ENCODE measurements at regions not wholly inside any gene's neighbourhood (a gene's known extent, or its start where the extent isn't known, plus 50 kb on each side); places are given as distances from the start of the nearest gene placed in this dataset.

- H3K4me3 Mint-ChIP-seq = no peak overlapping the region
- no peaks in the 10 kb centered on the region for H3K9me3 Mint-ChIP-seq
- POLR2A ChIA-PET = no interaction called here
- H3K27ac Mint-ChIP-seq = no peak overlapping the region
- DNase-seq = no peak
- H3K27me3 Mint-ChIP-seq = no peaks in the 10 kb centered on the region
- H3K36me3 Mint-ChIP-seq (ENCODE audit: low read depth) = no peaks in the 10 kb centered on the region
- CTCF ChIA-PET = no interaction called here
- H3K4me1 Mint-ChIP-seq = no peaks in the 10 kb centered on the region
These were observed 84.5 kb upstream of the TMEM108 start for GRCh38 chr3:132953683-132954082.

GRCh38 chr3:132927896-132928295 is 110.3 kb upstream of the TMEM108 start:
- H3K4me3 Mint-ChIP-seq = no peak overlapping the region
- no peak overlapping the region for H3K27ac Mint-ChIP-seq
- POLR2A ChIA-PET = no interaction called here
- H3K4me1 Mint-ChIP-seq = no peaks in the 10 kb centered on the region
- DNase-seq = no peak
- no peaks in the 10 kb centered on the region for H3K27me3 Mint-ChIP-seq
- no peaks in the 10 kb centered on the region for H3K36me3 Mint-ChIP-seq (ENCODE audit: low read depth)
- no peaks in the 10 kb centered on the region for H3K9me3 Mint-ChIP-seq
- CTCF ChIA-PET = no interaction called here

DNA sequence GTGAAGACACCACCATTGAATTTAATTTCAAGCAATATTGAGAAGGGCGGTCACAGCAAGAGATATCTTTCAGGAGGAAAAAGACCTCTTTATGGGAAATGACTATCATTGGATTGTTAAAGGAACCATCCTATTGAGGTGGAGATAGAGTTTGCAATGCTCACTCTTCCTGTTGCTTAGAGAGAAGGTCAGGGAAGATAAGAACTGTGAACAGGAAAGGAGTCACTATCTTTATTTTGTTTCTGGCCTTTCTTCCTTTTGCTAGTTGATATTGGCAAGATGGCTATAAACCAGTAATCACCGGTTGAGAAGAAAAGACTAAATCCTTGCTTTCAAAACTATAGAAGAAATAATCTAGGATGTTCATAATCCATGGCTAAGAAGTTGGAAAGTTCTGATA is 112.1 kb upstream of the TMEM108 start:
- no peaks in the 10 kb centered on the region for H3K9me3 Mint-ChIP-seq

GRCh38 chr3:132925256-132925930 is 112.8 kb upstream of the TMEM108 start:
- H3K9me3 Mint-ChIP-seq = no peaks in the 10 kb centered on the region
- DNase-seq = no peak
- no peak overlapping the region for H3K4me3 Mint-ChIP-seq
- ChIA-PET CTCF (no interaction called here), POLR2A (no interaction called here)
- no peaks in the 10 kb centered on the region for H3K27me3 Mint-ChIP-seq
- no peak overlapping the region for H3K27ac Mint-ChIP-seq
- H3K4me1 Mint-ChIP-seq = no peaks in the 10 kb centered on the region
- H3K36me3 Mint-ChIP-seq (ENCODE audit: low read depth) = no peaks in the 10 kb centered on the region

More for the DNA sequence above, 112.1 kb upstream of the TMEM108 start:
- Mint-ChIP-seq H3K27ac (no peak overlapping the region), H3K4me3 (no peak overlapping the region), H3K4me1 (no peaks in the 10 kb centered on the region), H3K36me3 (ENCODE audit: low read depth) (no peaks in the 10 kb centered on the region), H3K27me3 (no peaks in the 10 kb centered on the region)
- POLR2A ChIA-PET = no interaction called here
- no peak for DNase-seq
- CTCF ChIA-PET = no interaction called here

DNA sequence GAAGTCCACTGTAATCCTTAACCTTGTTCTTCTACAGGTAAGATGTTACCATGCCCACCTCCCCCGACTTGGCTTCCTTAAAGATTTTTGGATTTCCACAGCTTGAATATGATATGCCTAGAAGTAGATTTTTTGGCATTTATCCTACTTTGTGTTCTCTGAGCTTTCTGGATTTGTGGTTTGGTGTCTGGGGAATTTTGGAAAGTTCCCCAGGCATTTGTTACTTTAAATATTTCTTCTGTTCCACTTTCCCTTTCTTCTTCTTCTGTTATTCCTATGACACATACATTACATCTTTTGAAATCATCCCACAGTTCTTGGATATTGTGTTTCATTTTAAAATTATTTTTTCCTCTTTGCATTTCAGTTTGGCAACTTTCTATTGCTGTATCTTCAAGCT is 122.1 kb upstream of the TMEM108 start:
- ChIA-PET CTCF (no interaction called here), POLR2A (no interaction called here)
- DNase-seq = no peak
- H3K9me3 Mint-ChIP-seq = no peaks in the 10 kb centered on the region
- no peak overlapping the region for H3K4me3 Mint-ChIP-seq
- H3K4me1 Mint-ChIP-seq = no peaks in the 10 kb centered on the region
- H3K27ac Mint-ChIP-seq = no peak overlapping the region
- H3K27me3 Mint-ChIP-seq = no peaks in the 10 kb centered on the region
- no peaks in the 10 kb centered on the region for H3K36me3 Mint-ChIP-seq (ENCODE audit: low read depth)

DNA sequence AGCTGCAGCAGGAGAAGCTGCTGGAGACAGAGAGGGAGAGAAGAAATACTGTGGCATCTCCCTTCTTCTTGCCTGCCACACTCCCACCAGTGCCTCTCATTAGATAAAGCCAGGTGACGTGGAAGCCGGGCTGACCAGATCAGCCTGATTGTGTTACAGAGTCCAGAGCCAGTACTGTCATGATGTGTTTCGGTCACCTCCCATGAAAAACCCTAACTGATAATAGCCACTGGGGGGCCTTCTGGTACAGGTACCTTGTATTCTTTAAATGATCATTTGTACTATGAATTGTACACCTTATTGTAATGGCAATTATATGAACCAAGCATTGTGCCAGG is 125.8 kb upstream of the TMEM108 start:
- CTCF ChIA-PET = no interaction called here
- Mint-ChIP-seq H3K4me3 (no peak overlapping the region), H3K9me3 (no peaks in the 10 kb centered on the region), H3K27ac (no peak overlapping the region), H3K36me3 (ENCODE audit: low read depth) (no peaks in the 10 kb centered on the region), H3K27me3 (no peaks in the 10 kb centered on the region), H3K4me1 (no peaks in the 10 kb centered on the region)
- DNase-seq = no peak
- POLR2A ChIA-PET = no interaction called here

- Mint-ChIP-seq H3K9me3 (no peaks in the 10 kb centered on the region), H3K27ac (no peak overlapping the region), H3K36me3 (ENCODE audit: low read depth) (no peaks in the 10 kb centered on the region), H3K27me3 (no peaks in the 10 kb centered on the region), H3K4me3 (no peak overlapping the region), H3K4me1 (no peaks in the 10 kb centered on the region)
- CTCF ChIA-PET = no interaction called here
- no peak for DNase-seq
- POLR2A ChIA-PET = no interaction called here
These were observed 126.3 kb upstream of the TMEM108 start for GRCh38 chr3:132911741-132912415.

DNA sequence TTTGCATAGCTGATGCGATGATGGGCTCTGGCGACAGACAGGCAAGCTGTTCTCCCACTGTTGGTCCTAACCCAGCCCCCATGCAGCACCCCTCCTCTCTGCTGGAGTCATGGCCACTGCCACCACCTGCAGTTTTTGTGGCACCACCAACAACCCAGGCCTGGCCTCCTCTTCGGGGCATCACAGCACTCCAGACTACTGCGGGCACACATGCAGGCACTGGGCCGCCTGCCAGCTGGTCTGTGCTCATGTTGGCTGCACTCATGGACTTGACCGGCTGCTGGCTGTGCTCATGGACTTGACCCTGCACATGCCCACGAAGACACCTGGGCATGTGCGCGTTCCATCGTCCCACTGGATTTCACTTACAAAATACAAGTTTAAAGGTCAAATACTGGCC is 130.9 kb upstream of the TMEM108 start:
- ChIA-PET POLR2A (no interaction called here), CTCF (no interaction called here)
- H3K9me3 Mint-ChIP-seq = no peaks in the 10 kb centered on the region
- no peak overlapping the region for H3K4me3 Mint-ChIP-seq
- H3K27me3 Mint-ChIP-seq = no peaks in the 10 kb centered on the region
- H3K36me3 Mint-ChIP-seq (ENCODE audit: low read depth) = no peaks in the 10 kb centered on the region
- H3K27ac Mint-ChIP-seq = no peak overlapping the region
- no peaks in the 10 kb centered on the region for H3K4me1 Mint-ChIP-seq
- DNase-seq = no peak

DNA sequence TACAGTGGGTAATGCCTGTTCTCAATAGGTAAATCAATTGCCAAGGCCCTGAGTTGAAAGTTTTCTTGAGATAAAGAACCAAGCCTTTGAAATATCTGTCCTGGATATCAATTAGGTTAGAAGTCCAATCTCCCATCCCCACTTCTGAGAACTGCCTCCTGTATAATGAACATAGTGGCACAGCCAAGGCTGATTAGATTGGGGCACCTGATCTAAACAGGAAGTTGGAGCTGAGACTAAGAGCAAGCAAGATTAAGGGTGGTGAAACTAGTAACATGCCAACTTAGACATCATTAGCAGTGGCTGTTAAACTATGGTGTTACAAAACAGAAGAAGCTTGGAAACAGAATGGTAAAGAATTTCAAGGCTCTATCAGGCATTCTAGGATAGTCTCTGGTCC is 137.7 kb upstream of the TMEM108 start:
- Mint-ChIP-seq H3K9me3 (no peaks in the 10 kb centered on the region), H3K27me3 (no peaks in the 10 kb centered on the region), H3K27ac (no peak overlapping the region), H3K4me1 (no peaks in the 10 kb centered on the region), H3K36me3 (ENCODE audit: low read depth) (no peaks in the 10 kb centered on the region), H3K4me3 (no peak overlapping the region)
- DNase-seq = no peak
- CTCF ChIA-PET = interaction anchor here (1.0 kb wide), 1 partner anchor 174 kb away, joined by 3 read pairs; no protein-coding TSS in a partner anchor
- POLR2A ChIA-PET = no interaction called here

DNA sequence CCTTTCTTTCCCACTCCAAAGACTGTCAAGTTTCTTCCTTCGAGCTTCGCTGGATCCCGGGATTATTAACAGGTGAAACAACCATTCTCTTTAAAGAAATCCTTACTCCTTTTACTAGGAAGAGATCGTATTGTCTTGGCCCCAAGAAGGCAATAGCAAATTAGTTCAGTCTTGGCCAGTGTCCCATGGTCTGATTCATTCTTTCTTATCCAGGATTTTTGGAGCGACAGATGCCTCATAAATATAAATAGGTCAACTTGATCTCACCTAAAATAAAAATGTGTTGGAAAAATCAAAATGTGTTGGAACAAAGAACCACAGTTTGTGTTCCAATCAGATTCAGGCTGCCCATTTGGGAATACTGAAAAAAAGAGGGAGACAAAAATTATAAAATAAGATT is 140.1 kb upstream of the TMEM108 start:
- Mint-ChIP-seq H3K36me3 (ENCODE audit: low read depth) (no peaks in the 10 kb centered on the region), H3K27ac (no peak overlapping the region), H3K27me3 (no peaks in the 10 kb centered on the region), H3K9me3 (no peaks in the 10 kb centered on the region), H3K4me3 (no peak overlapping the region), H3K4me1 (no peaks in the 10 kb centered on the region)
- ChIA-PET CTCF (no interaction called here), POLR2A (no interaction called here)
- no peak for DNase-seq

- no peaks in the 10 kb centered on the region for H3K27me3 Mint-ChIP-seq
- no peaks in the 10 kb centered on the region for H3K36me3 Mint-ChIP-seq (ENCODE audit: low read depth)
These were observed 145.2 kb upstream of the TMEM108 start for GRCh38 chr3:132892956-132893355.

DNA sequence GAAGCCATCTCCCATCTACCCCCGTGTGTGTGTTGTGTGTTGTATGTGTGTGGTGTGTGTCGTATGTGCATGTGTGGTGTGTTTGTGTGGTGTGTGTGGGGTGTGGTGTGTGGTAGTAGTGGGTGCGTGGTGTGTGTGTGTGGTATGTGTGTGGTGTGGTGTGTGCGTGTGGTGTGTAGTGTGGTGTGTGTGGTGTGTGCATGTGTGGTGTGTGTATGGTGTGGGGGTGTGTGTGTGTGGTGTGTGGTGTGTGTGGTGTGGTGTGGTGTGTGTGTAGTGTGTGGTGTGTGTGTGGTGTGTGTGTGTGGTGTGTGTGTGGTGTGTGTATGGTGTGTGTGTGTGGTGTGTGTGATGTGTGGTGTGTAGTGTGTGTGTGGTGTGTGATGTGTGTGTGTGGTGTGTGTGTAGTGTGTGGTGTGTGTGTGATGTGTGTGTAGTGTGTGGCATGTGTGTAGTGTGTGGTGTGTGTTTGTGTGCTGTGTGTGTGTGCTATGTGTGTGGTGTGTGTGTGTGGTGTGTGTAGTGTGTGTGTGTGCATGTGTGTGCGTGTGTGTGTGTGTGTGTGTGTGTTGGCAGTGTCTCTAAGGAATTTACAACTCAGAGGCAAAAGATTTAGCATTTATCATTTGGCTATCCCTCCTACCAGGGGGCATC is 156.3 kb upstream of the TMEM108 start:
- POLR2A ChIA-PET = no interaction called here
- Mint-ChIP-seq H3K27me3 (no peaks in the 10 kb centered on the region), H3K27ac (no peak overlapping the region), H3K4me1 (no peaks in the 10 kb centered on the region), H3K36me3 (ENCODE audit: low read depth) (no peaks in the 10 kb centered on the region), H3K9me3 (peaks cover 3% of the 10 kb centered on the region), H3K4me3 (no peak overlapping the region)
- CTCF ChIA-PET = no interaction called here
- DNase-seq = no peak

More at GRCh38 chr3:132892956-132893355, 145.2 kb upstream of the TMEM108 start:
- CTCF ChIA-PET = no interaction called here
- Mint-ChIP-seq H3K27ac (no peak overlapping the region), H3K4me3 (no peak overlapping the region), H3K4me1 (no peaks in the 10 kb centered on the region), H3K9me3 (no peaks in the 10 kb centered on the region)
- no peak for DNase-seq
- POLR2A ChIA-PET = no interaction called here

DNA sequence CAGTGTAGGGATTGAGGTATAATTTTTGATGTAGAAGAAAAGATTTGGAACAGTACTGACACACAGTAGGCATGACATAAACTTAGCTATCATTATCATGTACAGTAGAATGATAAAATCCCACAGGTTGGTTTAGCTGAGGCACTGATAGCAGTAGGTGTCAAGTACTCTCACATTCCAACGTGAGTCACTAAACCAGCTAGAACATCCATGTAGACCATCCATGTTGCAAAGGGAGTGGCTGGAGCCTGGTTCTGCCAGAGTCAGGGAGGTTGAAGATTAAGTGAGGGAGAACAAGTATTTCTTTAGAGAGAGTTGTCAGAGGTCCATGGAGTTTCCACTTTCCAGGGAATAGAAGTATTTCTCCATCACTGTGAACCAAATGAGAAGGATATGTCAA is 157.2 kb upstream of the TMEM108 start:
- Mint-ChIP-seq H3K36me3 (ENCODE audit: low read depth) (no peaks in the 10 kb centered on the region), H3K27ac (no peak overlapping the region), H3K27me3 (no peaks in the 10 kb centered on the region), H3K4me3 (no peak overlapping the region), H3K4me1 (no peaks in the 10 kb centered on the region), H3K9me3 (peaks cover 3% of the 10 kb centered on the region)
- ChIA-PET POLR2A (no interaction called here), CTCF (no interaction called here)
- DNase-seq = no peak

DNA sequence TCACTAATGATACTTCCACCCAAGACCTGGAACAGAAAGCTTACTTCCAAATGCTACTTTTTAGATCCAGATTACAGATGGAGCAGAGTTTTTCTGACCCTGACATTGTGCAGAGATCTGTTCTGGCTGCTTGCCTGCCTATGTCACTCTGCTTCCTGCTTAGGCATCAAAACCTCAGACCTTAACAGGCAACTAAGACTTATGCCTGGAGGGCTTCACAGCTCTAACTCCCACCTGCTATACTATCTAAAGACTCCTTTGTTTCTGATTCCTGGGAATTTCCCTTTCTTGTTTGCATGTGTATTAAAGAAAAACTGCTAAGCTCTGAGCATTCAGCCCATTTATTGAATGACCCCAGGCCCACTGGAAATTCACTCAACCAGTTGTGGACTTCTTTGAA is 157.4 kb upstream of the NPHP3 start:
- ChIA-PET CTCF (no interaction called here), POLR2A (no interaction called here)
- no peak overlapping the region for H3K4me3 Mint-ChIP-seq
- no peaks in the 10 kb centered on the region for H3K36me3 Mint-ChIP-seq (ENCODE audit: low read depth)
- H3K27me3 Mint-ChIP-seq = no peaks in the 10 kb centered on the region
- H3K9me3 Mint-ChIP-seq = peaks cover 3% of the 10 kb centered on the region
- DNase-seq = no peak
- no peaks in the 10 kb centered on the region for H3K4me1 Mint-ChIP-seq
- H3K27ac Mint-ChIP-seq = no peak overlapping the region

Measured in activated CD4-positive, alpha-beta memory T cell treated with anti-CD3 and anti-CD28 coated beads, Interleukin-2, amount 10 ng/mL, durations not matched to agents 7 days and 5 days (primary cell).